ENCODE measurements at regions not wholly inside any gene's neighbourhood (a gene's known extent, or its start where the extent isn't known, plus 50 kb on each side); places are given as distances from the start of the nearest gene placed in this dataset.

DNA sequence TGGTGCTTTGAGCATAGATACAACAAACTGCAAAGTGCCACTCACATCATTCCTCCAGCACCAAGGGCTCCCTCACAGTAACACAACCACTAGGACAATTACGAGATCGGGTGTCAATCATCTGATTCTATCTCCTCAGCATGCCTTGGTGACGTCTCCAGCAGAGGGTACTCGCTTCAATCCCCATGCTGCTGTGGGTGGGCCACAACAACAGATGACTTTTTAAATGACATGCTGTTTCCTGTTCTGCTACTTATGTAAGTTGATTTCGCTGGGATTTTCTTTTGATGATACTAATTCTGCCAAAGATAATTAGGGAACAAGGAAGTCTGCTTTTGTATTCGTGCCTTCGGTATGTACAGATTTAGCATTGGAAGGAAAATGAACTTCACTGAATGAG lies 1113.0 kb downstream of the BCL11A start:
- TF ChIP-seq, protein P1, sequence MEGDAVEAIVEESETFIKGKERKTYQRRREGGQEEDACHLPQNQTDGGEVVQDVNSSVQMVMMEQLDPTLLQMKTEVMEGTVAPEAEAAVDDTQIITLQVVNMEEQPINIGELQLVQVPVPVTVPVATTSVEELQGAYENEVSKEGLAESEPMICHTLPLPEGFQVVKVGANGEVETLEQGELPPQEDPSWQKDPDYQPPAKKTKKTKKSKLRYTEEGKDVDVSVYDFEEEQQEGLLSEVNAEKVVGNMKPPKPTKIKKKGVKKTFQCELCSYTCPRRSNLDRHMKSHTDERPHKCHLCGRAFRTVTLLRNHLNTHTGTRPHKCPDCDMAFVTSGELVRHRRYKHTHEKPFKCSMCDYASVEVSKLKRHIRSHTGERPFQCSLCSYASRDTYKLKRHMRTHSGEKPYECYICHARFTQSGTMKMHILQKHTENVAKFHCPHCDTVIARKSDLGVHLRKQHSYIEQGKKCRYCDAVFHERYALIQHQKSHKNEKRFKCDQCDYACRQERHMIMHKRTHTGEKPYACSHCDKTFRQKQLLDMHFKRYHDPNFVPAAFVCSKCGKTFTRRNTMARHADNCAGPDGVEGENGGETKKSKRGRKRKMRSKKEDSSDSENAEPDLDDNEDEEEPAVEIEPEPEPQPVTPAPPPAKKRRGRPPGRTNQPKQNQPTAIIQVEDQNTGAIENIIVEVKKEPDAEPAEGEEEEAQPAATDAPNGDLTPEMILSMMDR (IDR thresholded peaks at IDR 0.05), result no peak
- TF ChIP-seq EP300 (IDR thresholded peaks at IDR 0.05), result no peak
